SK-N-SH (cell line): ENCODE measurements at regions not wholly inside any gene's neighbourhood (a gene's known extent, or its start where the extent isn't known, plus 50 kb on each side); places are given as distances from the start of the nearest gene placed in this dataset.
A peak's percentile ranks its signal among the peaks of the same experiment; 100 is the strongest.
"Not testable (repeated sequence)": the region's sequence is repeated elsewhere in the genome, so short reads cannot be mapped to it uniquely, and the experiment has no call there.

Experiments used
- CTCF ChIA-PET: fragments of 300-600, 350-600 bp; formaldehyde crosslinking; extraction: SDS; loops from one replicate; lab custom pipeline; 2021; lab: Yijun Ruan, JAX
- POLR2A ChIA-PET: fragments of 350-600 bp; sonication (Branson Sonifier 250); formaldehyde crosslinking; extraction: SDS; loops from one replicate; lab custom pipeline; 2020; ENCODE audit warnings: antibody characterized with exemption, inconsistent platforms; lab: Yijun Ruan, JAX
- DNase-seq: peaks from one replicate; pipeline ENCODE4 v3.0.0; 2012
- H2AFZ ChIP-seq: fragments of 200-600 bp; sonication (generic); 2 replicates; pipeline ENCODE4 v1.8.1; 2016; ENCODE audit warnings: antibody characterized with exemption, mild to moderate bottlenecking, low read depth
- H3F3A ChIP-seq: fragments of 200-600 bp; sonication (generic); replicated peaks from 2 replicates; pipeline ENCODE3; 2016; ENCODE audit warnings: antibody characterized with exemption, mild to moderate bottlenecking; ENCODE audit not compliant: insufficient read depth
- H3K27ac ChIP-seq, 2 experiments: fragments of 200-500 bp in 1 of 2; fragments of 200-600 bp in 1 of 2; sonication (Bioruptor generic) in 1 of 2; sonication (generic), shearing (Covaris generic) in 1 of 2; 2 replicates each; pipeline versions ENCODE4 v1.5.1 to v1.6.1; 2014 to 2016; ENCODE audit warnings: low read depth in 2 of 2, inconsistent platforms in 1 of 2, low read length in 1 of 2, mild to moderate bottlenecking in 1 of 2, mixed read lengths in 1 of 2
- H3K27me3 ChIP-seq: fragments of 200-600 bp; sonication (generic), shearing (Covaris generic); 2 replicates; pipeline ENCODE4 v1.6.1; 2016; ENCODE audit warnings: mixed run types; ENCODE audit not compliant: insufficient read depth
- H3K36me3 ChIP-seq, 2 experiments: fragments of 200-500 bp in 1 of 2; fragments of 200-600 bp in 1 of 2; sonication (Bioruptor generic) in 1 of 2; sonication (generic) in 1 of 2; replicated peaks in 1 of 2; 2 replicates each; pipeline versions ENCODE3 to v1.5.1; 2014 to 2016; ENCODE audit warnings: low read length in 1 of 2, mild to moderate bottlenecking in 1 of 2; ENCODE audit not compliant: insufficient read depth in 2 of 2, control insufficient read depth in 1 of 2
- H3K4me1 ChIP-seq, 2 experiments: fragments of 200-500 bp in 1 of 2; fragments of 200-600 bp in 1 of 2; sonication (Bioruptor generic) in 1 of 2; sonication (generic), shearing (Covaris generic) in 1 of 2; 2 replicates each; pipeline versions ENCODE4 v1.5.1 to v1.6.1; 2014 to 2016; ENCODE audit warnings: low read depth in 1 of 2, low read length in 1 of 2, mixed run types in 1 of 2; ENCODE audit not compliant: insufficient read depth in 2 of 2, control insufficient read depth in 1 of 2
- H3K4me2 ChIP-seq: fragments of 200-600 bp; sonication (generic), shearing (Covaris generic); 2 replicates; pipeline ENCODE4 v1.6.1; 2017; ENCODE audit warnings: mixed run types
- H3K4me3 ChIP-seq, 2 experiments: fragments of 200-500 bp in 1 of 2; fragments of 200-600 bp in 1 of 2; sonication (Bioruptor generic) in 1 of 2; sonication (generic), shearing (Covaris generic) in 1 of 2; 2 replicates each; pipeline versions ENCODE4 v1.5.1 to v1.8.1; 2014 to 2016; ENCODE audit warnings: low read depth in 2 of 2, inconsistent platforms in 1 of 2, low read length in 1 of 2, mild to moderate bottlenecking in 1 of 2, mixed read lengths in 1 of 2, moderate library complexity in 1 of 2
- H3K79me2 ChIP-seq: fragments of 200-600 bp; sonication (generic); 2 replicates; pipeline ENCODE4 v1.8.1; 2017; ENCODE audit warnings: mild to moderate bottlenecking; ENCODE audit not compliant: insufficient read depth
- H3K9ac ChIP-seq: fragments of 200-600 bp; sonication (generic); 2 replicates; pipeline ENCODE4 v1.6.1; 2017; ENCODE audit warnings: mixed run types
- H3K9me2 ChIP-seq: fragments of 200-600 bp; sonication (generic); 2 replicates; pipeline ENCODE4 v1.6.1; 2017; ENCODE audit warnings: mixed run types
- H3K9me3 ChIP-seq: fragments of 200-600 bp; sonication (generic); 2 replicates; pipeline ENCODE4 v1.6.1; 2017; ENCODE audit warnings: mixed run types, mild to moderate bottlenecking, moderate library complexity
- H4K20me1 ChIP-seq: fragments of 200-600 bp; sonication (generic); 2 replicates; pipeline ENCODE4 v1.6.1; 2017; ENCODE audit warnings: mild to moderate bottlenecking, mixed run types; ENCODE audit not compliant: insufficient read depth
- CHD2 ChIP-seq: fragments of 150-350 bp; IDR thresholded peaks from 2 replicates; pipeline ENCODE4 v1.6.1; 2018; ENCODE audit warnings: low read length; ENCODE audit not compliant: partially characterized antibody
- CTCF ChIP-seq: fragments of 200-600 bp; sonication (generic); IDR thresholded peaks from 2 replicates; pipeline ENCODE4 v1.6.1; 2017; ENCODE audit warnings: antibody characterized with exemption, mild to moderate bottlenecking, moderate library complexity
- MAX ChIP-seq: IDR thresholded peaks from 2 replicates; pipeline ENCODE4 v1.4.0; 2012; ENCODE audit warnings: low read depth
- POLR2AphosphoS5 ChIP-seq: IDR thresholded peaks from 2 replicates; pipeline ENCODE4 v1.6.1; 2012; ENCODE audit warnings: low read depth, low read length
- REST ChIP-seq: IDR thresholded peaks from 2 replicates; pipeline ENCODE4 v1.6.1; 2012; ENCODE audit warnings: mild to moderate bottlenecking, low read depth, low read length, moderate library complexity
- WGBS: methylation state at CpG from one replicate; pipeline ENCODE4 v1.1.6; 2017; ENCODE audit warnings: low lambda C conversion rate; 5-methylcytosine and 5-hydroxymethylcytosine counted together

DNA sequence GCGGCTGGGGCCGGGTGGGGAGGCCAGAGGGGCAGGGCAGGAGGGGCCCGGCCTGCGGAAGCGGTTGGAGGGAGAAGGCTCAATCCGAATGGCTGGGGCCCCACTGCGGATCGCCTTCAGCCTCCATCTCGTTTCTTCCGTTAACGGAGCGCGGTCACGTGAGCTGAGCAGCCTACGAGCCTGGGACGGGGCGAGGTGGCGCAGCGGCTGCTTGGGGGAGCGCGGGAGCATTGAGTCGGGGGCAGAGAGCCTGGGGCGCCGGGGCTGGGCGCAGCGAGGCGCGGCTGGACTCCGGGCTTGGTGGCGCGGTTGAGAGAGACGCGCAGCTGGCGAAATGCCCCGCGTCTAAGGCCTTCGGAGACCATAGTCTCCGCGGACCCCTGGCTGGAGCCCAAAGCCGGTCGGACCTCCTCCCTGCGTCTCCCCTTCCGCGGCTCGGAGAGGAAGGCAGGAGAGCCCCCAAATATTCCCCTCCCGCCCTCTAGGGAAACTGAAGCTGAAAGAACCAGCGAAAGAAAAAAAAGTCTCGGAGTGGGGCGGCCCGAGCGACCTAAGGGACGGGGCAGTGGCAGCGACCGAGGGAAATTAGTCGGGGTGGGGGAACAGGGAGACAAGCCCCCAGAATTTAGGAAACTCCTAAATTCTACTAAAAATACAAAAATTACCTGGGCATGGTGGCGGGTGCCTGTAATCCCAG, 94.7 kb upstream of the PLEKHM1 start (continued):
- TF ChIP-seq REST (peak; percentile 65), POLR2AphosphoS5 (peak; percentile 79)

- not testable (repeated sequence) for H4K20me1 ChIP-seq, H3K27me3 ChIP-seq, H3K9me3 ChIP-seq, H3F3A ChIP-seq, H3K9me2 ChIP-seq
- H3K79me2 ChIP-seq = peaks cover 36% of the 10 kb centered on the region
- peak overlapping the region; percentile 81 to 98 for H3K4me3 ChIP-seq
- H3K27ac ChIP-seq = peak overlapping the region in 1 of 2 experiments; percentile 74; a peak in 2 of 4 replicates
- peak overlapping the region; percentile 86 for H2AFZ ChIP-seq
- peak; percentile 60 for DNase-seq
- POLR2A ChIA-PET = interaction anchor here (1.0 to 1.3 kb wide), 2 partner anchors 674 to 676 kb away, joined by 3 read pairs; no protein-coding TSS in a partner anchor
- peak overlapping the region; percentile 89 for H3K9ac ChIP-seq
- peak overlapping the region; percentile 81 for H3K4me2 ChIP-seq
- peaks cover under 1 to 13% of the 10 kb centered on the region in 2 experiments for H3K36me3 ChIP-seq
- WGBS = 19% methylated on average over 20 of the region's 62 CpGs
- peak; percentile 9 for TF ChIP-seq CHD2
- peak; percentile 43 for TF ChIP-seq CTCF
- 0 out of 2 replicates have a peak, but pooled peaks have one; percentile 16 for TF ChIP-seq MAX
- TF ChIP-seq, all 33 proteins: peak for 3; not testable (repeated sequence) for 30
- H3K4me1 ChIP-seq = not testable (repeated sequence)
- CTCF ChIA-PET = interaction anchor here (0.6 to 1.5 kb wide), 8 partner anchors 193 to 701 kb away, joined by 3 to 5 read pairs (median 3); no protein-coding TSS in a partner anchor
Observed at GRCh38 chr17:45585794-45586650, 95.5 kb upstream of the PLEKHM1 start.

GRCh38 chr17:45586651-45586934, 96.1 kb upstream of the PLEKHM1 start:
- not testable (repeated sequence) for H3K9me3 ChIP-seq, H3F3A ChIP-seq, H3K9me2 ChIP-seq, H3K9ac ChIP-seq, DNase-seq, H4K20me1 ChIP-seq, H3K27me3 ChIP-seq, H2AFZ ChIP-seq, H3K27ac ChIP-seq, H3K4me1 ChIP-seq
- H3K79me2 ChIP-seq = peaks cover 30% of the 10 kb centered on the region
- H3K4me2 ChIP-seq = peak overlapping the region; percentile 81; the same call in 1 of the 2 replicates
- H3K4me3 ChIP-seq = peak overlapping the region in 1 of 2 experiments; percentile 81; a peak in 1 of 4 replicates
- peaks cover 0 to 11% of the 10 kb centered on the region in 2 experiments for H3K36me3 ChIP-seq
- WGBS = 80% methylated on average over 1 of the region's 6 CpGs
- POLR2A ChIA-PET = interaction anchor here (1.0 kb wide), 1 partner anchor 673 kb away, joined by 3 read pairs; no protein-coding TSS in a partner anchor
- CTCF ChIA-PET = interaction anchor here (0.6 to 1.5 kb wide), 3 partner anchors 193 to 681 kb away, joined by 3 to 5 read pairs (median 4); no protein-coding TSS in a partner anchor
